ENCODE measurements at regions not wholly inside any gene's neighbourhood (a gene's known extent, or its start where the extent isn't known, plus 50 kb on each side); places are given as distances from the start of the nearest gene placed in this dataset.

GRCh38 chr2:129422028-129422427 lies 557.4 kb upstream of the RAB6C start:
- Mint-ChIP-seq H3K4me3 (no peak overlapping the region), H3K27ac (no peak overlapping the region), H3K9me3 (peaks cover 6% of the 10 kb centered on the region), H3K27me3 (ENCODE audit: insufficient read depth) (peaks cover 3% of the 10 kb centered on the region), H3K36me3 (ENCODE audit: low read depth) (no peaks in the 10 kb centered on the region), H3K4me1 (ENCODE audit: low read depth) (no peaks in the 10 kb centered on the region)
- intact Hi-C loops (cut with micrococcal nuclease) = no loop called here
- no peak for DNase-seq (ENCODE audit: low spot score)

DNA sequence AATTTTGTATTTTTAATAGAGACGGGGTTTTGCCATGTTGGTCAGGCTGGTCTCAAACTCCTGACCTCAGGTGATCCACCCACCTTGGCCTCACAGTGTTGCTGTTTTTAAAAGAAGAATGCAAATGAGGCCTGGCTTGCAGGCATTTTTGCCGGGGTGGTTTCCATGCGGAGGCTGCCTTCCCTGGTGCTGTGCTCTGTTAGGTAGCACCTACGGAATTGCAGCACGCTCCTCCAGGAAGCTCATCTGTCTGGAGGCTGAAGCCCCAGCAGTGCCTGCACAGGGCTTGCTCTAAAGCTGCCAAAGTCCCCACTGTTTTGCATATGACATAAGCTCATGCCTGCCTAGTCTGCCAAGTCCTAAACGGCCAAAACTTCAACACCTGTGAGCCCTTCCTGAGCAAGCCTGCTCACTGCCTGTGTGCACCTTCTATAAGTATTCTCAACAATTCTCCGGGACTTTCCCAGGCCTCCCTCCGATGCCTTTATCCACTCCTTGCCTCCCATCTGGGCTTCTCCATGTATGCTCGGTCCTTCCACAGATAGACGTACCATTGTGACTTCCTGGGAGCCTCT lies 551.3 kb upstream of the RAB6C start:
- Mint-ChIP-seq H3K27ac (no peak overlapping the region), H3K9me3 (peaks cover 6% of the 10 kb centered on the region), H3K4me1 (ENCODE audit: low read depth) (no peaks in the 10 kb centered on the region), H3K27me3 (ENCODE audit: insufficient read depth) (no peaks in the 10 kb centered on the region), H3K4me3 (no peak overlapping the region), H3K36me3 (ENCODE audit: low read depth) (no peaks in the 10 kb centered on the region)
- intact Hi-C loops (cut with micrococcal nuclease) = no loop called here
- DNase-seq (ENCODE audit: low spot score) = no peak

DNA sequence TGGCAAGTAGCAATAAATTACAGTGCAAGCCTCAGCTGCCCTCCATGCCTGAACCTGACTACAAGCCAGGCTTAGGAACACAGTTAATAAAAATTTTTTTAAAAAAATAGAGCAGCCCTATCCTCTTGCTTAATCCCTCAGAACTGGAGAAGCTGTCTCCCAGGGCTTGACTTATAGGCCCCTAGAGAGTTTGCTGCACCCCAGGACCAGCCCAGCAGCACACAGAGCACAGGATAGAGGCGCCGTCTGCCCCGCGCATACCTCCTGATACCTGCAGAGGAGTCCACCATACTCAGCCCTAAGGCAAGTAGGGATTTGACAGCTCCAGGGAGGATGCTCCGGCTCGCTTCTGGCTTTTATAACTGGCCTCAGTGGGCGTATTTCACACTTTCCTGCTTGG lies 548.6 kb upstream of the RAB6C start:
- H3K4me3 Mint-ChIP-seq = no peak overlapping the region
- H3K27me3 Mint-ChIP-seq (ENCODE audit: insufficient read depth) = no peaks in the 10 kb centered on the region
- no peaks in the 10 kb centered on the region for H3K9me3 Mint-ChIP-seq
- intact Hi-C loops (cut with micrococcal nuclease) = no loop called here
- no peak overlapping the region for H3K27ac Mint-ChIP-seq
- H3K36me3 Mint-ChIP-seq (ENCODE audit: low read depth) = no peaks in the 10 kb centered on the region
- DNase-seq (ENCODE audit: low spot score) = no peak
- no peaks in the 10 kb centered on the region for H3K4me1 Mint-ChIP-seq (ENCODE audit: low read depth)

GRCh38 chr2:129431881-129432280 lies 547.6 kb upstream of the RAB6C start:
- Mint-ChIP-seq H3K27ac (no peak overlapping the region), H3K36me3 (ENCODE audit: low read depth) (no peaks in the 10 kb centered on the region), H3K4me3 (no peak overlapping the region), H3K4me1 (ENCODE audit: low read depth) (no peaks in the 10 kb centered on the region), H3K27me3 (ENCODE audit: insufficient read depth) (no peaks in the 10 kb centered on the region), H3K9me3 (no peaks in the 10 kb centered on the region)
- intact Hi-C loops (cut with micrococcal nuclease) = no loop called here
- no peak for DNase-seq (ENCODE audit: low spot score)

GRCh38 chr2:129436809-129437208 lies 542.7 kb upstream of the RAB6C start:
- Mint-ChIP-seq H3K4me3 (no peak overlapping the region), H3K9me3 (no peaks in the 10 kb centered on the region), H3K36me3 (ENCODE audit: low read depth) (no peaks in the 10 kb centered on the region), H3K27me3 (ENCODE audit: insufficient read depth) (no peaks in the 10 kb centered on the region), H3K4me1 (ENCODE audit: low read depth) (no peaks in the 10 kb centered on the region), H3K27ac (no peak overlapping the region)
- no peak for DNase-seq (ENCODE audit: low spot score)
- intact Hi-C loops (cut with micrococcal nuclease) = no loop called here

- no peaks in the 10 kb centered on the region for H3K9me3 Mint-ChIP-seq
- H3K4me3 Mint-ChIP-seq = no peak overlapping the region
- H3K27me3 Mint-ChIP-seq (ENCODE audit: insufficient read depth) = no peaks in the 10 kb centered on the region
- H3K27ac Mint-ChIP-seq = no peak overlapping the region
- DNase-seq (ENCODE audit: low spot score) = no peak
- intact Hi-C loops (cut with micrococcal nuclease) = no loop called here
- no peaks in the 10 kb centered on the region for H3K36me3 Mint-ChIP-seq (ENCODE audit: low read depth)
- H3K4me1 Mint-ChIP-seq (ENCODE audit: low read depth) = no peaks in the 10 kb centered on the region
Measured at GRCh38 chr2:129437725-129438124, 541.7 kb upstream of the RAB6C start.

DNA sequence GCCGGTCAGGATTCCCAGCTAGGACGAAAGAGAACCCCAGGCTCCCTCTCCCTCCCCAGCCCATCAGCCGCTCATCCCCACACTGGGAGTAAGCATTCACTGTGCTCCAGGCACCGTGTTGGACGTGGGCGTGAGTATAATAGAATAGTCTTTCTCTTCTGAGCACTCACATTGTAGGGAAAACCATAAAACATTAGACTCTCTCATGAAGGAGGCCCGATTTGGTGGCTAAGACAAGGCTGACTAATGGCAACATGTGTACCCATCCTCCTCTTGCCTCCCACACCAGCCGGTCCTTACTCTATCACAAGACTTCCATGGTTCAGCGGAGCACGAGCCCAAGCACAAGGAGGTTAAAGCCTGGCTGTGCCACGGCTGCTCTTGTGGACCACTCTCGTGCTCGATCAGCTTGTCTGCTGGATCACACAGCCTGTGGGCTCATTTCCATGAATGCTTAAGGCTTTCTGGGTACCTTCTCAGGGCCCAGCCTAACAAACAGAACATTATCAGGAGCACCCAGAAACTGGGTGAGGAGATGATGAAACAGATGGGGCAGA lies 540.9 kb upstream of the RAB6C start:
- Mint-ChIP-seq H3K27ac (no peak overlapping the region), H3K36me3 (ENCODE audit: low read depth) (no peaks in the 10 kb centered on the region), H3K4me1 (ENCODE audit: low read depth) (no peaks in the 10 kb centered on the region), H3K9me3 (no peaks in the 10 kb centered on the region), H3K27me3 (ENCODE audit: insufficient read depth) (no peaks in the 10 kb centered on the region), H3K4me3 (no peak overlapping the region)
- intact Hi-C loops (cut with micrococcal nuclease) = no loop called here
- no peak for DNase-seq (ENCODE audit: low spot score)

GRCh38 chr2:129439406-129440302 lies 539.8 kb upstream of the RAB6C start:
- Mint-ChIP-seq H3K27me3 (ENCODE audit: insufficient read depth) (no peaks in the 10 kb centered on the region), H3K4me1 (ENCODE audit: low read depth) (no peaks in the 10 kb centered on the region), H3K4me3 (no peak overlapping the region), H3K36me3 (ENCODE audit: low read depth) (no peaks in the 10 kb centered on the region), H3K27ac (no peak overlapping the region), H3K9me3 (no peaks in the 10 kb centered on the region)
- DNase-seq (ENCODE audit: low spot score) = no peak
- intact Hi-C loops (cut with micrococcal nuclease) = no loop called here

DNA sequence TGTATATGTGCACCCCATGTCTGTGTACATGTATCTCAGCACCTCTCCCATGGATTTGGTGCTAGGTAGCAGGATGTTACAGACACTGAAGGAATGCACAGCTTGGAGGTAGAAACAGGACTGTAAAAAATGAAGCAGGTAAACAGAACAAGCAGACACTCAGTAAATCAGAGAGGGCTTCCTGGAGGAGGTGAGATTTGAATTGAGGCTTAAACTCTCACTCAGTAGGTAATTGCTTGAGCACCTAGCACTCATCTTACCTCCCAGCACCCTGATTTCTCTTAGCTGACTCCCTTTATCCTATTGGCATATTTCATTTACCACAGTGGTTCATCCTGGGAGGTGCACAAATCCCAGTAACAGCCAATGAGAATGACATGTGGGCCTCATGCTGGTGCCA lies 537.9 kb upstream of the RAB6C start:
- no peak overlapping the region for H3K4me3 Mint-ChIP-seq
- DNase-seq (ENCODE audit: low spot score) = no peak
- no peaks in the 10 kb centered on the region for H3K36me3 Mint-ChIP-seq (ENCODE audit: low read depth)
- intact Hi-C loops (cut with micrococcal nuclease) = no loop called here
- no peaks in the 10 kb centered on the region for H3K4me1 Mint-ChIP-seq (ENCODE audit: low read depth)
- no peaks in the 10 kb centered on the region for H3K9me3 Mint-ChIP-seq
- no peaks in the 10 kb centered on the region for H3K27me3 Mint-ChIP-seq (ENCODE audit: insufficient read depth)
- H3K27ac Mint-ChIP-seq = no peak overlapping the region

DNA sequence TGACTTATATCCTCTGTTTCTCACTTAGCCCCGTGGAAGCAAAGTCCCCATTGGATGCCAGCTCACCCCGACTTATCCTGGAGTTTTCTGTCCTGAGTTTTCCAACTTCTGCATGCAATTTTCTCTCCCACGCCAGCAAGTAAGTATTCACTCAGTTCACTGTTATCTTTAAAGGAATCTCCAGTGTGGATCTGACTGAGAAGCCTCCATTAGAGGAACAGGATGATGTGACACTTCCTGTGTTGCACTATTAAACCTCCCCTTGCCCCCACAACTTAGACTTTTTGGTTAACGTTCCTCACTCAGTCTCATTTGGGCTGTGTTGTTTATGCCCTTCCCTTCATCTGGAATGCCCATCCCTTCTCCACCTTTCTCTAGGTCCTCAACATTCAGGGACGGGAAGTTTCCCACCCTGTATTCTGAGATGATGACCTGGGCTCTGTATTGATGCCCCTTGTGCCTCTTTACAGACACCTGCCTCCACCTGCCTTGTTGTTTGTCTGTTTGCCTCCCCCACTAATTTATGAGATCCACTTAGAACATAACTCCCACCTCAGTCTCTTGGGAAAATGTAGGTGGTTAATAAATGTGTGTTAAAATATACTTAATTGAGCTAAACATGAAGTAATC lies 536.1 kb upstream of the RAB6C start:
- Mint-ChIP-seq H3K36me3 (ENCODE audit: low read depth) (no peaks in the 10 kb centered on the region), H3K4me3 (no peak overlapping the region), H3K27me3 (ENCODE audit: insufficient read depth) (no peaks in the 10 kb centered on the region), H3K9me3 (no peaks in the 10 kb centered on the region), H3K4me1 (ENCODE audit: low read depth) (no peaks in the 10 kb centered on the region), H3K27ac (no peak overlapping the region)
- no peak for DNase-seq (ENCODE audit: low spot score)
- intact Hi-C loops (cut with micrococcal nuclease) = no loop called here

- Mint-ChIP-seq H3K27me3 (ENCODE audit: insufficient read depth) (no peaks in the 10 kb centered on the region), H3K4me3 (no peak overlapping the region), H3K27ac (no peak overlapping the region), H3K4me1 (ENCODE audit: low read depth) (no peaks in the 10 kb centered on the region), H3K9me3 (no peaks in the 10 kb centered on the region), H3K36me3 (ENCODE audit: low read depth) (no peaks in the 10 kb centered on the region)
- no peak for DNase-seq (ENCODE audit: low spot score)
- intact Hi-C loops (cut with micrococcal nuclease) = no loop called here
Measured at GRCh38 chr2:129443865-129444739, 535.4 kb upstream of the RAB6C start.

DNA sequence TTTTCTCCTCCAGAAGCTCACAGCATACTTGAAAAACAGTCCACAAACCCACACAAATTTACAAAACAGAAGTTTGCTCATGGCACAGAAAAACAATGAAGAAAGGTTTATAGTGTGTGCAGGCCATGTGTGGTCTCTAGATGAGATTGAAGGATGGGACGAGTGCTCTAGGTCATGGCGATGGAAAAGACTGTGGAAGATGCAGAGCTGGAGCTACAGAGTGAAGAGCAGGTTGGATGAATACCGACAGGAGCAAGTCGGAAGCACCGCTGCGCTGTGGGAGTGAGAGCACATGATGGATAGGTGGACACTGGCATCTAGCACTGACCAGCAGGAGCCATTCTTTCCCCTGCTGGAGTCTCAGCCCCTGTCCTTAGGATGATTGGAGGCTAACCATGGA lies 534.7 kb upstream of the RAB6C start:
- H3K4me3 Mint-ChIP-seq = no peak overlapping the region
- H3K36me3 Mint-ChIP-seq (ENCODE audit: low read depth) = no peaks in the 10 kb centered on the region
- H3K27me3 Mint-ChIP-seq (ENCODE audit: insufficient read depth) = no peaks in the 10 kb centered on the region
- intact Hi-C loops (cut with micrococcal nuclease) = no loop called here
- H3K4me1 Mint-ChIP-seq (ENCODE audit: low read depth) = no peaks in the 10 kb centered on the region
- no peak overlapping the region for H3K27ac Mint-ChIP-seq
- no peaks in the 10 kb centered on the region for H3K9me3 Mint-ChIP-seq
- no peak for DNase-seq (ENCODE audit: low spot score)

Data from activated T-helper 1 cell treated with anti-CD3 and anti-CD28 coated beads, Interleukin-12 subunit alpha, Interleukin-12 subunit beta, Interleukin-2, Interleukin-4 antibody, amounts not matched to agents 30 ng/mL and 10 ng/mL and 1 ng/mL, durations not matched to agents 14 hours and 24 hours and 36 hours (primary cell).